ENCODE measurements at regions not wholly inside any gene's neighbourhood (a gene's known extent, or its start where the extent isn't known, plus 50 kb on each side); places are given as distances from the start of the nearest gene placed in this dataset.

DNA sequence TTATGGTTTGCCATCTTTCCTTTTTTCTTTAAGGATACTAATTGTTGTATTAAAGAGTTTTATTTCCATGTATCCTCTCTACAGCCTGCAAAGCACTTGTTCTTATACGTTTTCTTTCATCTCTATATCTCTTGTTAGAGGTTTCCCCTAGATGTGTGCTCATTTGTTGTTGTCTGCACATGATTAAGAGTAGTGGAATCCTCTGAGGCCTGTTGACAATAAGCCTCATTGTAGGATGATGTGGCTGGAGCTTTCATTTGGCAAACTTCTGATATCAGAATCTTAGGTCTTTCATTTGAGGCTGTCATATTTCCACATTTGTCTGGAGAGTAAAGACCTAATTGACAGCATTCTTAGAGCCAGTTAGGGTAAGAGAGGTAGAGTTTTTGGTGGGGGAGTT lies 506.0 kb downstream of the DIPK2A start:
- Histone ChIP-seq H2BK20ac (ENCODE audit: low read depth, low read length, poor library complexity, severe bottlenecking) (no peak overlapping the region), H3K56ac (ENCODE audit: insufficient read length, low read depth, low read length) (no peak overlapping the region), H2BK15ac (ENCODE audit: low read depth, low read length) (no peak overlapping the region), H3K9me3 (ENCODE audit: control insufficient read depth, low read depth, low read length) (no peaks in the 10 kb centered on the region), H4K20me1 (ENCODE audit: control insufficient read depth, insufficient read depth, insufficient read length) (no peaks in the 10 kb centered on the region), H4K8ac (replicated peaks; ENCODE audit: insufficient read length, low read depth, low read length) (no peak overlapping the region), H3K23me2 (ENCODE audit: insufficient read length, low read depth, low read length, poor library complexity, severe bottlenecking) (no peaks in the 10 kb centered on the region), H3K23ac (ENCODE audit: insufficient read length, low read depth, low read length) (no peak overlapping the region), H3K27ac (ENCODE audit: insufficient read length, low read depth, low read length) (no peak overlapping the region), H4K5ac (ENCODE audit: insufficient read length, low read depth, low read length) (no peak overlapping the region), H3K27me3 (ENCODE audit: insufficient read depth, low read length) (no peaks in the 10 kb centered on the region), H2BK5ac (ENCODE audit: insufficient read length, low read length) (no peak overlapping the region), H3K4ac (ENCODE audit: low read depth, low read length) (no peak overlapping the region), H3K79me1 (ENCODE audit: insufficient read depth, low read depth, low read length, poor library complexity, severe bottlenecking) (no peaks in the 10 kb centered on the region), H2AK5ac (ENCODE audit: insufficient read length, low read length) (no peak overlapping the region), H3K18ac (ENCODE audit: insufficient read length, low read depth, low read length) (no peak overlapping the region), H2BK12ac (ENCODE audit: insufficient read length, low read depth, low read length) (no peak overlapping the region), H3K14ac (ENCODE audit: insufficient read depth, low read length) (no peak overlapping the region), H2AFZ (ENCODE audit: low read length) (no peak overlapping the region), H2BK120ac (ENCODE audit: low read depth, low read length, poor library complexity, severe bottlenecking) (no peak overlapping the region), H3K4me1 (ENCODE audit: insufficient read depth, low read length) (no peaks in the 10 kb centered on the region), H4K91ac (ENCODE audit: insufficient read length, low read depth, low read length) (no peak overlapping the region), H3K9ac (ENCODE audit: extremely low read depth, insufficient read length, low read length) (no peak overlapping the region), H3K79me2 (ENCODE audit: insufficient read depth, low read length) (no peaks in the 10 kb centered on the region), H3T11ph (ENCODE audit: low read length) (no peak overlapping the region), H3K4me2 (ENCODE audit: insufficient read depth, insufficient read length, low read length) (no peak overlapping the region)
- H3K27ac Mint-ChIP-seq = no peak overlapping the region
- H3K4me3 Mint-ChIP-seq = no peak overlapping the region
- TF ChIP-seq, protein P1, sequence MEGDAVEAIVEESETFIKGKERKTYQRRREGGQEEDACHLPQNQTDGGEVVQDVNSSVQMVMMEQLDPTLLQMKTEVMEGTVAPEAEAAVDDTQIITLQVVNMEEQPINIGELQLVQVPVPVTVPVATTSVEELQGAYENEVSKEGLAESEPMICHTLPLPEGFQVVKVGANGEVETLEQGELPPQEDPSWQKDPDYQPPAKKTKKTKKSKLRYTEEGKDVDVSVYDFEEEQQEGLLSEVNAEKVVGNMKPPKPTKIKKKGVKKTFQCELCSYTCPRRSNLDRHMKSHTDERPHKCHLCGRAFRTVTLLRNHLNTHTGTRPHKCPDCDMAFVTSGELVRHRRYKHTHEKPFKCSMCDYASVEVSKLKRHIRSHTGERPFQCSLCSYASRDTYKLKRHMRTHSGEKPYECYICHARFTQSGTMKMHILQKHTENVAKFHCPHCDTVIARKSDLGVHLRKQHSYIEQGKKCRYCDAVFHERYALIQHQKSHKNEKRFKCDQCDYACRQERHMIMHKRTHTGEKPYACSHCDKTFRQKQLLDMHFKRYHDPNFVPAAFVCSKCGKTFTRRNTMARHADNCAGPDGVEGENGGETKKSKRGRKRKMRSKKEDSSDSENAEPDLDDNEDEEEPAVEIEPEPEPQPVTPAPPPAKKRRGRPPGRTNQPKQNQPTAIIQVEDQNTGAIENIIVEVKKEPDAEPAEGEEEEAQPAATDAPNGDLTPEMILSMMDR (conservative IDR thresholded peaks at IDR 0.05) = no peak
- peaks cover 3 to 5% of the 10 kb centered on the region in 2 experiments; a peak in 3 of 4 replicates for H3K4me1 Mint-ChIP-seq
- H3K36me3 Mint-ChIP-seq (ENCODE audit: insufficient read depth in 1 of 3, low read depth in 3 of 3) = no peaks in the 10 kb centered on the region
- no peaks in the 10 kb centered on the region for H3K27me3 Mint-ChIP-seq (ENCODE audit: low read depth)
- peaks cover 0 to 2% of the 10 kb centered on the region in 2 experiments; a peak in 3 of 5 replicates for H3K9me3 Mint-ChIP-seq
- DNase-seq = no peak
- WGBS (ENCODE audit: extremely low coverage, insufficient read length, low lambda C conversion rate) = no CpG with 5 or more reads among the region's 1 CpG

All from H9 (cell line).